ENCODE measurements at regions not wholly inside any gene's neighbourhood (a gene's known extent, or its start where the extent isn't known, plus 50 kb on each side); places are given as distances from the start of the nearest gene placed in this dataset.
A peak's percentile ranks its signal among the peaks of the same experiment; 100 is the strongest.

DNA sequence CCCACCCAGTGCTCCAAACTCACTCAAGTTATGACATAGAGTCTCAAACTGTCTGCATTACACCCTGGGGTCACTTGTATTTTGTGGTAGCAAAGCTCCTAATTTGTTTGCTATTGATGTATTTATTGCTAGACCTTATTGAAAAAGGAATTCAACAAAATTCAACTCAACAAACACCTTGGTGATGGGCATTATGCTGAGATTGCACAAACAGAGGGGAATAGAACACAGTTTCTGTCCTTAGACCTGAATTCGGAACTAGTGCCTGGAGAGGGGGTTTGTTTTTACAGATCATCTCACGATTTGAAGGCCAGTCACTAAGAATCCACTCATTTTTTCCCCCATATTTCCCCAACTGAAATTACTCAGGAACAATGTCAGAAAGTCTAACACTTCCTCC lies 53.5 kb upstream of the MAPK4 start:
- H3K9me2 ChIP-seq (ENCODE audit: low read depth, low read length): no peaks in the 10 kb centered on the region
- no peaks in the 10 kb centered on the region for H3K9me3 ChIP-seq (ENCODE audit: low read length)
- H3K9ac ChIP-seq (ENCODE audit: low read length): no peak overlapping the region
- TF ChIP-seq CTCF (IDR thresholded peaks at IDR 0.05; ENCODE audit: low read length) (no peak), EZH2 (IDR thresholded peaks at IDR 0.05; ENCODE audit: borderline replicate concordance, low read length) (no peak)
- H3K79me2 ChIP-seq (ENCODE audit: insufficient read depth, low read length): no peaks in the 10 kb centered on the region
- H3K4me3 ChIP-seq (ENCODE audit: low read depth, low read length, poor library complexity, severe bottlenecking): no peak overlapping the region
- no peaks in the 10 kb centered on the region for H3K4me1 ChIP-seq (ENCODE audit: insufficient read depth, low read length, severe bottlenecking)
- no peaks in the 10 kb centered on the region for H3K27me3 ChIP-seq (ENCODE audit: insufficient read depth, low read length)
- H3K27ac ChIP-seq (ENCODE audit: low read depth, low read length, poor library complexity, severe bottlenecking): no peak overlapping the region
- no peaks in the 10 kb centered on the region for H4K20me1 ChIP-seq (ENCODE audit: insufficient read depth, low read length)
- H3K4me2 ChIP-seq (ENCODE audit: low read length): no peak overlapping the region
- H2AFZ ChIP-seq (ENCODE audit: low read length): no peak overlapping the region
- no peaks in the 10 kb centered on the region for H3F3A ChIP-seq (ENCODE audit: insufficient read depth, low read length)
- no peaks in the 10 kb centered on the region for H3K36me3 ChIP-seq (ENCODE audit: insufficient read depth, low read length)

DNA sequence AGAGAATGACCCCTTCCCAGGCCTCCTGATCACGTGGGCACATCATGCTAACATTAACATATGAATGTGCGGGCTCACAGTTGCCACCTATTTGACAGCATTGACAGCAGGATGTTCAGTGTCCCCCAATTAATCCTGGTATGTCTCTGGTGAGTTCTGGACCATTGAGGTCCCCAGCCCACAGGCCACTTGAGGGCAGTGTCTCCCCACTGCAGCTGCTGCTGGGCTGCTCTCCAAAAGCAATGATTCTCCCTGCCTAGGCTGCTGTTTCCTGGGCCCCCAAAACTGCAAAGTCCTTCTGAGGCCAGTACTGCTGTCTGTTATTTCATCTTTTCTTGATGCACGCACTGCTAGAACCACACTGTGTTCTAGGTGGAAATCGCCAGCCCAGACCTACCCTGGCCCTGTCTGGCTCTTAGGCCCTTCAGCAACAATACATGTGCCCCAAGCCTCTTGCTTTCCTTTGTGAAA lies 52.7 kb upstream of the MAPK4 start:
- Histone ChIP-seq H3K36me3 (ENCODE audit: insufficient read depth, low read length) (no peaks in the 10 kb centered on the region), H4K20me1 (ENCODE audit: insufficient read depth, low read length) (no peaks in the 10 kb centered on the region), H3F3A (ENCODE audit: insufficient read depth, low read length) (no peaks in the 10 kb centered on the region), H3K9ac (ENCODE audit: low read length) (no peak overlapping the region), H3K9me2 (ENCODE audit: low read depth, low read length) (no peaks in the 10 kb centered on the region), H3K79me2 (ENCODE audit: insufficient read depth, low read length) (no peaks in the 10 kb centered on the region), H3K9me3 (ENCODE audit: low read length) (no peaks in the 10 kb centered on the region), H3K4me3 (ENCODE audit: low read depth, low read length, poor library complexity, severe bottlenecking) (no peak overlapping the region), H2AFZ (ENCODE audit: low read length) (no peak overlapping the region), H3K4me1 (ENCODE audit: insufficient read depth, low read length, severe bottlenecking) (no peaks in the 10 kb centered on the region), H3K4me2 (ENCODE audit: low read length) (no peak overlapping the region), H3K27ac (ENCODE audit: low read depth, low read length, poor library complexity, severe bottlenecking) (no peak overlapping the region), H3K27me3 (ENCODE audit: insufficient read depth, low read length) (no peaks in the 10 kb centered on the region)
- peak; percentile 48 for TF ChIP-seq CTCF (IDR thresholded peaks at IDR 0.05; ENCODE audit: low read length)
- TF ChIP-seq EZH2 (IDR thresholded peaks at IDR 0.05; ENCODE audit: borderline replicate concordance, low read length): no peak

GRCh38 chr18:50508228-50508627 lies 51.7 kb upstream of the MAPK4 start:
- no peak overlapping the region for H3K4me2 ChIP-seq (ENCODE audit: low read length)
- no peak overlapping the region for H3K27ac ChIP-seq (ENCODE audit: low read depth, low read length, poor library complexity, severe bottlenecking)
- H3K4me1 ChIP-seq (ENCODE audit: insufficient read depth, low read length, severe bottlenecking): no peaks in the 10 kb centered on the region
- H3K4me3 ChIP-seq (ENCODE audit: low read depth, low read length, poor library complexity, severe bottlenecking): no peak overlapping the region
- H3K9me3 ChIP-seq (ENCODE audit: low read length): no peaks in the 10 kb centered on the region
- H3K9ac ChIP-seq (ENCODE audit: low read length): no peak overlapping the region
- H4K20me1 ChIP-seq (ENCODE audit: insufficient read depth, low read length): no peaks in the 10 kb centered on the region
- H3K79me2 ChIP-seq (ENCODE audit: insufficient read depth, low read length): no peaks in the 10 kb centered on the region
- H3K9me2 ChIP-seq (ENCODE audit: low read depth, low read length): no peaks in the 10 kb centered on the region
- no peak for TF ChIP-seq CTCF (IDR thresholded peaks at IDR 0.05; ENCODE audit: low read length)
- TF ChIP-seq EZH2 (IDR thresholded peaks at IDR 0.05; ENCODE audit: borderline replicate concordance, low read length): no peak
- H3F3A ChIP-seq (ENCODE audit: insufficient read depth, low read length): no peaks in the 10 kb centered on the region
- H3K36me3 ChIP-seq (ENCODE audit: insufficient read depth, low read length): no peaks in the 10 kb centered on the region
- H2AFZ ChIP-seq (ENCODE audit: low read length): no peak overlapping the region
- H3K27me3 ChIP-seq (ENCODE audit: insufficient read depth, low read length): no peaks in the 10 kb centered on the region

Data from OCI-LY1 (cell line).